NB4 (cell line): ENCODE measurements at regions not wholly inside any gene's neighbourhood (a gene's known extent, or its start where the extent isn't known, plus 50 kb on each side); places are given as distances from the start of the nearest gene placed in this dataset.

Experiments used
- DNase-seq: peaks from one replicate; pipeline ENCODE4 v3.0.0; 2010; ENCODE audit warnings: low read depth
- H3K4me3 ChIP-seq: one replicate; pipeline ENCODE4 v1.5.1; 2011; ENCODE audit warnings: mild to moderate bottlenecking, low read depth, low read length, moderate library complexity
- MYC ChIP-seq: IDR thresholded peaks from 2 replicates; pipeline ENCODE4 v1.6.1; 2011; ENCODE audit warnings: low read depth, low read length
- POLR2A ChIP-seq: IDR thresholded peaks from 2 replicates; pipeline ENCODE4 v1.6.1; 2011; ENCODE audit warnings: mild to moderate bottlenecking; ENCODE audit not compliant: insufficient read length; ENCODE audit errors: extremely low read depth
- TF ChIP-seq, protein P1 (sequence below): IDR thresholded peaks from 2 replicates; pipeline ENCODE4 v1.6.1; 2011; ENCODE audit warnings: low read depth, low read length
- TF ChIP-seq, protein P2 (sequence below): IDR thresholded peaks from one replicate; pipeline ENCODE4 v1.5.1; 2012; ENCODE audit warnings: low read depth, low read length

DNA sequence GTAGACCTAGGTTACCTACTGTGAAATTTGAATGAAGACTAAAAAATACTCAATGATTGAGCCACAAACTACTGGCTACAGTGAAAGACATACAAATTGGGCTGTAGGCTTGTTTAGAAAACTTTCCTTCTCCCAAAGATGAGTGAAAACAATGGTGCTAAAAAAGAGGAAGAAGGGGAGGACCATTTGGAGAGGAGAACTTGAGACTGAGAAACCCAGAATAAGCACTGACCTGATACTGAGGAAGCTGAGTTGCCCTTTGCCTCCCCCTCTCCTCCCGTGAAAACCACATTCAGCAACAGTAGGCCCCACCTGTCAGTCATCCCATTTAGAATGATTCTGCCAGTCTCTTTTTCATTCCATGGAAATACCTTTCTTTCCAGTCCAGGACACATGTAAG, 484.0 kb upstream of the TGFBR2 start:
- DNase-seq, result peak; percentile 21
- TF ChIP-seq, protein P1, sequence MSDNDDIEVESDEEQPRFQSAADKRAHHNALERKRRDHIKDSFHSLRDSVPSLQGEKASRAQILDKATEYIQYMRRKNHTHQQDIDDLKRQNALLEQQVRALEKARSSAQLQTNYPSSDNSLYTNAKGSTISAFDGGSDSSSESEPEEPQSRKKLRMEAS, result no peak
- TF ChIP-seq, protein P2, sequence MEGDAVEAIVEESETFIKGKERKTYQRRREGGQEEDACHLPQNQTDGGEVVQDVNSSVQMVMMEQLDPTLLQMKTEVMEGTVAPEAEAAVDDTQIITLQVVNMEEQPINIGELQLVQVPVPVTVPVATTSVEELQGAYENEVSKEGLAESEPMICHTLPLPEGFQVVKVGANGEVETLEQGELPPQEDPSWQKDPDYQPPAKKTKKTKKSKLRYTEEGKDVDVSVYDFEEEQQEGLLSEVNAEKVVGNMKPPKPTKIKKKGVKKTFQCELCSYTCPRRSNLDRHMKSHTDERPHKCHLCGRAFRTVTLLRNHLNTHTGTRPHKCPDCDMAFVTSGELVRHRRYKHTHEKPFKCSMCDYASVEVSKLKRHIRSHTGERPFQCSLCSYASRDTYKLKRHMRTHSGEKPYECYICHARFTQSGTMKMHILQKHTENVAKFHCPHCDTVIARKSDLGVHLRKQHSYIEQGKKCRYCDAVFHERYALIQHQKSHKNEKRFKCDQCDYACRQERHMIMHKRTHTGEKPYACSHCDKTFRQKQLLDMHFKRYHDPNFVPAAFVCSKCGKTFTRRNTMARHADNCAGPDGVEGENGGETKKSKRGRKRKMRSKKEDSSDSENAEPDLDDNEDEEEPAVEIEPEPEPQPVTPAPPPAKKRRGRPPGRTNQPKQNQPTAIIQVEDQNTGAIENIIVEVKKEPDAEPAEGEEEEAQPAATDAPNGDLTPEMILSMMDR, result no peak
- TF ChIP-seq POLR2A, result no peak
- no peak for TF ChIP-seq MYC
- H3K4me3 ChIP-seq, result no peak overlapping the region

DNA sequence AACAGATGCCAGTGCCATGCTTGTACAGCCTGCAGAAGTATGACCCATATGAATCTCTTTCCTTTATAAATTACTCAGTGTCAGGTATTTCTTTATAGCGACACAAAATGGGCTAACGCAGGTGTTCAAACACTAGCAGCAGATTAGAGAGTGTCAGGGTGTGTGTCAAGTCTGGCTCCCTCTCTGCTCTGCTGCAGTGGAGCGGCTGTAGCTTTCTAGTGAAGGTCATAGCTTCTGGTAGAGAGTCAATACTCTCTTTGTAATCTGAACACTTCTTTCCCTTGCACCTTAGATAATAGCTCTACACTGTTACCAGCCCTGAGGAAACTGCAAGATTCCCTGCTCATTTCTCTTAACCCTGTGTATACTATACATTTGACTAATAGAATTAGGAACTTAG, 483.2 kb upstream of the TGFBR2 start:
- H3K4me3 ChIP-seq, result no peak overlapping the region
- TF ChIP-seq MYC, result no peak
- no peak for DNase-seq

DNA sequence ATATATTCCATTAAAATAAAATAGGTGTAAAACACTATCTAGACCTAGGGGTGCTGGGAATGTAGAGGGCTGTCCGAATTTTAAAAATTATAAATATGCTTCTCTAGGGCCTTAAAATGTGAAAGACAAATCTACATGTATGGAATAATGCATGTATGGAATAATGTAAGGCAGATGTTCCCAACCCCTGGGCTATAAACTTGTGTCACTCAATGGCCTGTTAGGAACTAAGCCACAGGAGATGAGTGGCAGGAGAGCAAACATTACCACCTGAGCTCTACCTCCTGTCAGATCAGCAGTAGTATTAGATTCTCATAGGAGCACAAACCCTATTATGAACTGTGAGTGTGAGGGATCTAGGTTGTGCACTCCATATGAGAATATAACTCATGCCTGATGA, 482.6 kb upstream of the TGFBR2 start:
- no peak for DNase-seq
- H3K4me3 ChIP-seq, result no peak overlapping the region
- TF ChIP-seq POLR2A (no peak), MYC (no peak)
- TF ChIP-seq, protein P1, result no peak
- TF ChIP-seq, protein P2, result no peak

DNA sequence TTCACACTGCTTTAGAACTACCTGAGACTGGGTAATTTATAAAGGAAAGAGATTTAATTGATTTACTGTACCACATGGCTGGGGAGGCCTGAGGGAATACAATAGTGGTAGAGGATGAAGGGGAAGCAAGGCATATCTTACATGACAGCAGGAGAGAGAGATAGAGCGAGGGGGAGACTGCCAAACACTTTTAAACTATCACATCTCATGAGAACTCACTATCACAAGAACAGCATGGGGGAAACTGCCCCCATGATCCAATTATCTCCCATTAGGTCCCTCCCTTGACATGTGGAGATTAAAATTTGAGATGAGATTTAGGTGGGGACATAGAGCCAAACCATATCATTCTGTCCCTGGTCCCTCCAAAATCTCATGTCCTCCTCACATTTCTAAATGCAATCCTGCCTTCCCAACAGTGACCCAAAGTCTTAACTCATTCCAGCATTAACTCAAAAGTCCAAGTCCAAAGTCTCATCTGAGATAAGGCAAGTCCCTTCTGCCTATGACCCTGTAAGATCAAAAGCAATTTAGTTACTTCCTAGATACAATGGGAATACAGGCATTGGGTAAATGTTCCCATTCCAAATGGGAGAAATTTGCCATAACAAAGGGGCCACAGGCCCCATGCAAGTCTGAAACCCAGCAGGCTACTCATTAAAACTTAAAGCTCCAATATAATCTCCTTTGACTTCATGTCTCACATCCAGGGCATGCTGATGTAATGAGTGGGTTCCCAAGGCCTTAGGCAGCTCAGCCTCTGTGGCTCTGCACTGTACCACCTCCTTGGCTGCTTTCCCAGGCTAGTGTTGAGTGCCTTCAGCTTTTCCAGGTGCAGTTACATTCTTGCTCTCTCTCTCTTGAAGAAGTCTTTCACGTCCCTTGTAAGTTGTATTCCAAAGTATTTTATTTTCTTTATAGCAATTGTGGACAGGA, 481.7 kb upstream of the TGFBR2 start:
- no peak overlapping the region for H3K4me3 ChIP-seq
- TF ChIP-seq, protein P2, result no peak
- TF ChIP-seq MYC (no peak), POLR2A (no peak)
- TF ChIP-seq, protein P1, result no peak
- no peak for DNase-seq

DNA sequence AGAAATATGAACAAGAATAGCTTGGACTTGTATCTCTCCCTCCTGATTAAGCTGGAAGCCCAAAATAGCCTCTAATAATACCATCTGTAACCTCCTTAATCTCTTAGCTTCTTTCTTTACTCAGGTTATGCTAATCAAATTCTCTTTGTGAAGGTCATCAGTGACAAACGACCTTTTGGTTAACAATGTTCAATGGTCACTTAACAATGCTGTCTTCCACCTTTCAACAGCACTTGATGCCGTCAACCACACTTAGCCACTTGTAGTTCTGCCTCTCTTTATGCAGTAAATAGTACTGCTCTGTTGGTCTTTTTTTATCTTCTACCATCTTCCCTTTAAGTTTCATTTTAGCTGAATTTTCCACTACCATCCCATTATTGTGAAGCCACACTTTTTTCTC, 476.6 kb upstream of the TGFBR2 start:
- no peak overlapping the region for H3K4me3 ChIP-seq
- TF ChIP-seq, protein P1, result no peak
- TF ChIP-seq, protein P2, result no peak
- TF ChIP-seq MYC (no peak), POLR2A (no peak)
- no peak for DNase-seq

DNA sequence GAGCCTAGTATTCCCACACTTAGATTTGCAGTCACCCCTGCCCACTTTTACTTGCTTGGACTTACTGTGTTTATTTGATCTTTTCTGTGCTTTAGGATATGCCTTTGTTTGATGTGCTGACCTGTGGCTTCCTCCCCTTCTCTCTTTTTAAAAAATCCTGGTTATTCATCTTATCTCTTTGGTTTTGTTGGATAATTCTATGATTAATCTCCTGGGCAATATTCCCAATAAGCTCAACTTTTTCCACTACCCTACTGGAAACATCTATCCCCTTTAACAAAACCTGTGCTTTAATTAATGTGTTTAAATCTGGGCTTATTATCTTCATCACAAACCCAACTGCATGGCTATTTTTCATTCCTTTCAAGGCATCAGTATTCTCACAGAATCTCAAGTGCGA, 476.0 kb upstream of the TGFBR2 start:
- TF ChIP-seq, protein P2, result no peak
- no peak for TF ChIP-seq POLR2A
- no peak for TF ChIP-seq MYC
- TF ChIP-seq, protein P1, result no peak
- no peak overlapping the region for H3K4me3 ChIP-seq
- DNase-seq, result no peak
